NCI-H748 treated with DMSO at 0.1 percent for 48 hours (cell line): ENCODE measurements at regions not wholly inside any gene's neighbourhood (a gene's known extent, or its start where the extent isn't known, plus 50 kb on each side); places are given as distances from the start of the nearest gene placed in this dataset.
"Not testable (repeated sequence)": the region's sequence is repeated elsewhere in the genome, so short reads cannot be mapped to it uniquely, and the experiment has no call there.

ENCODE experiments used
- DNase-seq: peaks from one replicate; lab custom pipeline; 2025; lab: John Stamatoyannopoulos, UW

DNA sequence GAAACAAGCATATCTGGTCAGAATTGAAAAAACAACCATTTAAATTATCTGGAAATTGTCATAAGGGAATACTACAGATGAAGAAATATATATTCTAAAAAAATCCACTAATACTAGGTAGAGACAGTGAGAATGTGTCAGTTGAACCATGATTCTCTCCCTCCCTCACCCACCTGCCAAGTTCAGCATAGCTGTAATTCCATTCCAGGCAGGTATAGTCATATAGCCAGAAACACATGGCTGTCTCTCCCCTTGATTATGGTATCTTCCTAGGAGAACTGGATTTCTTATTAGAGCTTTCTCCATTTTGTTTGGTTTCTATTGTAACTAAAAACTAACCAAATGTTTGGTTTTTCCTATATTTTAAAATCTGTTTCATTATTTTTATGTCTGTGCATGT is 509.2 kb downstream of the CDH10 start:
- no peak for DNase-seq

DNA sequence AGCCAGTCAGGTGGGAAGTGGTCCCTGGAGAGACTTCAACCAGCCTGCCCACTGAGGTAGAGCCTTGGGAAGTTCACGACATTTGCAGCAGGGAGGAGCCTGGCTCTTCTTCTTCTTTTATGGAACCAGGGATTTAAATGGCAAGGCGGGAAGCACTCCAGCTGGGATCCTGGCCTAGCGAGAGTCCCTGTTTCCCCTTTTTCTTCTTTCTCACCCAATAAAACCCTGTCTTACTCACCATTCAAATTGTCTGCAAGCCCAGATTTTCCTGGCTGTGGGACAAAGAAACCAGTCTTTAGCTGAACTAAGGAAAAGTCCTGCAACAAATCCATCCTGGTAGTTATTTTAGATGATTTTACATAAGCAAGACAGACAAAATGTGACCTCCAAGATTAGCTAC is 503.7 kb downstream of the CDH10 start:
- no peak for DNase-seq

DNA sequence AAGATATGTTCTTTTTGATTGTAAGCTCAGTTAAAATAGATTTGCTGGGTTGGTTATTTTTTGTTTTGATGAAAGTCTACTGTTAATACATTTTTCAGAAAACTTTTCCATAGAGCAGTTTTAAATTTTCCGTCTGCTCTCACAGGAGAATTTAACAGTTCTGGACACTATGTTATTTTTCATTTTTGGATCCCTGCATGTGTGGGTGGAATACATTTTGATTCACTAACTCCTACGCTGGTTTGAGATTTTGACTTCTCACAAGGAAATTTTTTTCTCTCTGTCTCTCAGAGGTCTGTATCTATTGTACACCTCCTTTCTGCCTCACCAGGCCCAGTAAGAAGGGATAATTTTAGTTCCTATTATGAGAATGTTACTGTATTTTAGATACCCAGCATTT is 502.4 kb downstream of the CDH10 start:
- no peak for DNase-seq

DNA sequence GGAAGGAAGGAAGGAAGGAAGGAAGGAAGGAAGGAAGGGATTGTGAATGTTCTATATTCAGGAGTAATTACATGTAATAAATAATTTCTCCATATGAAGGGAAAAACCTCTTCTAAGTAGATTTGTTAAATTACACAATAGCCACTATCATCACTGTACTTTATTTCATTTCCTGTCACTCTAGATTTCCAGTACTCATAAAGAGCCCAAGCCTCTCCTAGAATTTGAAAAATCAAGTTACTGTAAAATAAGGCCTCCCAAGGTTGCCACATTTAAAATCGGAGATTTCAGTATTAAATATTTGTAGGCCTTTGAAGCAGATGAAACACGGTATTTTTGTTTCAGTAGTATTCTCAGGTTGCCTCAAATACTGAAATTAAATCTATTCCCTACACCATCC is 499.0 kb downstream of the CDH10 start:
- DNase-seq = no peak

DNA sequence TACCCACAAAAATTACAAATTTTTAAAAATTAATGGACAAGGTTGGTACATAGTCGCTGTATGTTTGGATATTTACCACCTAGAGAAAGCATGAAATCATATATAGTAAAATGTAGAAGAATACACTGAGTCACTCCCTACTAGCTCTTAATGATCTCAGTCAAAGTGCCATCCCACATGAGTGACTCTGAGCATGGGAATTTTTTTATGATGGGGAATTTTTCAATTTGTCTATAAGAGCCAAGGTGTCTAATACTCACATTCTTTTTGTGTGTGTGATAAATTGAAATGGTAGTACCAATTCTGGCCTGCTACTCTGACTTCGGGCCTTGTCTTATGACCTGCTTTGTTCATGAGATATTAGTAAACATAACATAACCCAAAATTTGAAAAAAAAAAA is 483.2 kb downstream of the CDH10 start:
- no peak for DNase-seq

DNA sequence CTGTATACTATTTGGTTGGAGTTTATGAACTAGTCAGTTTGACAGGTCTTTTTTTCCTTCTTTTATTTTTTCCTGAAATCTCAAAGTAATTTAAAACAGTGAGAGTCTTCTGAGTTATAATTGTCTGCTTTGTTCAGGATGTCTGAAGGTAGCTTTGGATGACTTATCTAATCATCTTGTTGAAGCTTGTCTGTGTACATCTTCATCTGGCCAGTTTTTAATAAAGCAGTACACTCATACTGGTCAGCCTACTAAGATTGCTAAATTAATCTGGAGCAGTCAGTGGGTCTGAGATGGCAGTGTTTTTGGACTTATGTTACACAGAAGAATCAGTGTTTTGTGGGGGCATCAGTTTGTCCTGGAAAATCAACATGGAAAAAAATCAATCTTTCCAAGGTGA is 482.4 kb downstream of the CDH10 start:
- no peak for DNase-seq

DNA sequence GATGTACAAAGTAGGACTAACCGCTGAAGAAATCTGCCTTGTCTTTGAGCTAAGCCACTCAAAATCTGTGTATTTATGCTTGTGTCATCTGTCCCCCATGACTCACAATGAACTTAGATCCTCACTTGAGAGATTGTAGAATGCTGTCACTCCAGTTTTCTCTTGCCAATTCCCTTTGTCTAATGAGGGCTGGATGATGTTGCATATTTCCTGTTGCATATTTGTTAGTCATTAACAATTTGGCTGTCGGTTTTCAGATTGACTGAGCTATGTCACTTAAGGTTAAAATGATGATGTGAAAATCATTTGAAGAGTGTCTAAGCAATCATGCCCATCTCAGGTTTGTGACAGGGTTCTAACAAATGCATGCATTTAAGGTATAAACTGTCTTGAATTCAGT is 481.7 kb downstream of the CDH10 start:
- no peak for DNase-seq

DNA sequence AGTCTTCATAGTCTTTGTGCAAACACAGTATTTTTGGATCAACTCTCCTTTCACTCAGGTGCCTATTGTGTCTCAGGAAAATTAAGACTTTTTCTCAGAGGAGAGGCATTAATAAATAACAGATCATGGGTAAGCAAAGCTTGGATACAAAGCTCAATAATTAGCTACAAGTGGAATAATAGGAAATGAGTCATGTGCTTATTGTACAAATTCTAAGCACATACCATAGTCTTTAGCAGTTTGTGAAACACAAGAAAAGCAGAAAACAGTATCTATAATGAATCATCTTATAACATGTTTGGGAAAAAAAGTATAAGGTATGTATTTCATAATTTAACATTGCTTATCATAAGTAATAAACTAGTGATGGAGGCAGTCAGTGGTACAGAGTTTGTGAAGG is 477.0 kb downstream of the CDH10 start:
- no peak for DNase-seq

DNA sequence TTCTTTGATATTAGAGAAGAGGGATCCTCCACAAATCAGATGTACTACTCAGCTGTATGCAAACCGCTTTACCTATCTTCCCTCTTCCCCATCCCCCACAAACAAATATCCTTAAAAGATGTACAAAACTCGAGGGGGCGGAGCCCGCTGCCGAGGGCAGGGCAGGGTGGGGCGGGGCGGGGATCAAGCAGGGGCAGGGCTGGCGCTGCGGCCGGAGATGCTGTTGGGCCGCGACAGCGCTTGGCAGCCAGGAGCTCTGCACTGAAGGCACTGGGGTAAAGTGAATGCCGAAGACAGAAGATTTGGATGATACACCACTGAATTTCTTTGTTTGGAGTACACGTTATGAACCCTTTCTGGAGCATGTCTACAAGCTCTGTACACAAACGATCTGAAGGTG is 474.8 kb downstream of the CDH10 start:
- no peak for DNase-seq

DNA sequence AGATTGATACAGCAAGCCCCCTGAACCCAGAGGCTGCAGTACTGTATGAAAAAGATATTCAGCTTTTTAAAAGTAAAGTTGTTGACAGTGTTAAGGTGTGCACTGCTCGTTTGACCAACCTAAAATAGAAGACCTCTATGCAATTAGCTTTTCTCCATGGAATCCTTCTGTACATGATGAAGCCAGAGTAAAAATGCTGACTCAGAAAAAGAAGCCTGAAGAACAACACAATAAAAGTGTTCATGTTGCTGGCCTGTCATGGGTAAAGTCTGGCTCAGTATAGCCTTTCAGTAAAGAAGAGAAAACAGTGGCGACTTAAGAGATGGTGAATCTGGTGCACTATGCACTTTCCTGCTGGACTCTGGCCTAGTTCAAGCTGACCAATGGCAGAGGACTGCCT is 473.8 kb downstream of the CDH10 start:
- not testable (repeated sequence) for DNase-seq

DNA sequence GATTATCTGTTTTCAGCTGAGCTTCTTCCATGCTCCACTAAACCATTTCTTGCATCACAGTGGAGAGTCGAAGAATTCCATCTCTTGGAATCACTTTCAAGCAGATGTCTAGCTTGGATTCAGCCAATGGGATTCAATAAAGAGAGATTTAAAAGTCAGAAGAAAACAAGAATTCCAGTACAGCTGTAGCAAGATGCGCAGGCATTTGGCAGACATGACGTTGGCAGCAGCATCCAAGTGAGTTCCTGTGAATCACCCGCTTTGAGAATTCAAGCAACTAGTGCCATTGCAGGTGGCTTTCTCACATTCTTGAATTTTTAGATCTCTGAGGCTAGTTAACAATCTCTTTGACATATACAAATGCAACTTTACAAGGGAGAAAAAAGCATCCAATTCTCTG is 467.0 kb downstream of the CDH10 start:
- DNase-seq = no peak

DNA sequence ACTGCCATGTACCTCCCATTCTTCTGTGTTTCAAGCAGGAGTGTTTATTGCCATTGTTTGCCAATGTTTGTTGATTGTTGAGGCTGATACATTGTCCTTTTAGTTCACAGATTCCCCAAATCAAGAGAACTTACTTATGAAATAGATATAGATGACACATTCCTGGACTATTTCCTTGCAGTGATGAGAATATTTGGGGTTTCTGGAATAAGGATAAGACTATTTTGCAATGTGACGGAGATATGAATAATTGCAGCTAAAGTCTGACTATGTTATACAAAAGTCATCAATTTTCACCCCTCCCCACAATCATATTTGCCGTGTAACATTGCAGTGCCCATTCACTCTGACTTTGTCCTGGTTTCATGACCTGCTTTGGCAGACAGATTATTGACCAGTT is 460.8 kb downstream of the CDH10 start:
- no peak for DNase-seq

DNA sequence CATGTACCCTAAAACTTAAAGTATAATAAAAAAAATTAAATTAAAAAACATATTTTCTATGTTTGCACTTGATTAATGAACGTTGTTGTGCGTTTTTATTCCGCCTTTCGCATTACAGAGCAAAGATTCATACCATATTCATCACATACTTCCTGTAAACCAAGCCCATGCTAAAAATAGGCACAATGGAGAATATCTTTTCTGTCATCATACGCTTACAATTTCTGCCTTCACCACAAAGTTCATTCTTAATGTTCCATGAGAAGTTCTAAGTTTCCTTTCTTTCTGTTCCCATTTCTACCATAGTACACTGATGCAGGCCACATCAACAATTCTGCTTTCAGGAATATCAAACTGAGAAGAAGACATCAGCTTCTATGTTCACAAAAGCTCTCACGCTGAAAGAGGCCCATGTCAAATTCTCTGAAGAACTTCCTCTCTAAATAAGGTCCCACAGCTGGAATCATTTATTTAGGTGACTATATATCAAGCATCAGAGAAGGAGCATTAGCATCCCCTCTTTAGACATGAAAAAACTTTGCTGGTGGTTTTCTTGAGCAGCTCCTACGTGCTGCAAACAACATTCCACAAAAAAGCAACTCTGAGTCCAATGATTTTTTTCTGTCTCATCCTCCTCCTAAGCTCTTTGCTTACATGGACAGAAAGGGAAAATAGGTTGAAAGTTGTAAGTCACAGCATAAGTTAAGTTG is 456.4 kb downstream of the CDH10 start:
- no peak for DNase-seq

DNA sequence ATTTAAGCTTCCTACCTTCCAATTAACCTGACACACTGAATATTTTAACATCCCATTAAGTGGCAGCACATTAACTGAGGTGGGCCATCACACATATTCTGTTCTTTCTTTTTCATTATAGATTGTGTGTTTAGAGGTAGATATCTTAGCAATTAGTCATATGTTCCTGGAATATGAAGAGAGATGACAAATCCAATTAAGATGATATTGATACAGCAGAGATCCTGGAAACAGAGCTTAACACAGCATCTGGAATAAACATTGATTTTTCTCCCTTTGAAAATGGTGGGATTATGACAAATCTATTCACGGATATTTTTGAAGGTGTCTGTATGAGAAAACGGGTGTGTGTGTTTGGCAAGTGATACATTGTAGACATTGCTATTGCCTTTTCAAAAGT is 448.0 kb downstream of the CDH10 start:
- no peak for DNase-seq

DNA sequence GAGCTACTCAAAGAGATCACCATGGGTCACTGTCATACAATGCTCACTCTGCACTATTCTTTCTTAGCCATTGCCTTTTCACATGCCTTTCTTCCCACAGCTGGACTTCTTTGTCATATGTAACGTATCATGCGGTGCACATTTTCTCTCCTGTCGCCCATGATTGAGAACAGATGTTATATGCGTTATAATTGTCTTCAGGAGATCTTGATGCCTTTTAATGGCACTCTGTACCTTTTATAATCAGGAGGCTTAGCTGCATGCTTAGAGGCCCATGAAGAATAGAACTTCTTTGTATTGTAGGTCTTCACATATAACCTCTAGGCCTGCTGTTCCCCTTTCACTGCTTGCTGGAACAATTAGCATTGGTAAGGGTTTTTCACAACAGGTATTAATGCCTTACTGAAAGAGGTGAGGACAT is 436.1 kb downstream of the CDH10 start:
- DNase-seq = peak; percentile 93

DNA sequence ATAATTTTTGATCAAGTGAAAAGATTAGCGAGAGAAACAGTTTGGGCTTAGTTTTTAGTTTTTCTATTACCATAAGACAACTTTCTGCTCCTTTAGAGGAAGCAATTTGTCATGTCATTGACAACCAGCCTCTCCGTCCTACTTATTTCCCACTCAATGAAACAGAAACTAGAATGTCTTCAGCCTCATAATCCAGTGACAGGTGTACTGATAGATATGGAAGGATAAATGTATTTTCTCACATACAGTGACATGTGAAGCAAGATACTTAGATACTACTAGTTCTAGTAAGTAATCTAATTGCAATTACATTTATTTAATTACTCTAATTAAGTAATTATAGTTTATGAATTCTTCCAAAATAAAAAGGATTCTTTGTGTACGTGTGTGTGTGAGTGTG is 429.7 kb downstream of the CDH10 start:
- DNase-seq = no peak

DNA sequence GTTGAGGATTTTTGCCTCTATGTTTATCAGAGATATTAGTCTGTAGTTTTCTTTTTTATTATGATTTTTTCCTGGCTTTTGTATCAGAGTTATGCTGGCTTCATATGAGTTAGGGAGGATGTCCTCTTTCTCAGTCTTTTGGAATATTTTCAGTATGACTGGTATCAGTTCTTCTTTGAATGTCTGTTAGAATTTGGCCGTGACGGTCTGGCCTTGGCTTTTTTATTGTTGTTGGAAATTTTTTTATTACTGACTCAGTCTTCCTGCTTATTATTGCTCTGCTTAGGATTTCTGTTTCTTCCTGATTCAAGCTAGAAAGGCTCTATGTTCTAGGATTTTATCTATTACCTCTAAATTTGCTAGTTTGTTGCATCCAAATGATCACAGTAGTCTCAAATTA is 421.9 kb downstream of the CDH10 start:
- no peak for DNase-seq

DNA sequence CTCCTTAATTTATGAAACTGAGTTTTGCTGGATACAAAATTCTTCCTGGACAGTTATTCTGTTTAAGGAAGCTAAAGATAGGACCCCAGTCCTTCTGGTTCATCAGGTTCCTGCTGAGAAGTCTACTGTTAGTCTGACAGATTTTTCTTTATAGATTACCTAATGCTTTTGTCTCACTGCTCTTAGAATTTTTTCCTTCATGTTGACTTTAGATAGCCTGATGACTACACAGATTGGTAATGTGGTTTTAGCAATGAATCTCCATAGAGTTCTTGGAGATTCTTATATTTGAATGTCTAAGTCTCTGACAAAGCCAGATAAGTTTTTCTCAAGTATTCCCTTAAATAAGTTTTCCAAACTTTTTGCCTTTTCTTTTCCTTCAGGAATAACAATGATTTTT is 419.7 kb downstream of the CDH10 start:
- no peak for DNase-seq

DNA sequence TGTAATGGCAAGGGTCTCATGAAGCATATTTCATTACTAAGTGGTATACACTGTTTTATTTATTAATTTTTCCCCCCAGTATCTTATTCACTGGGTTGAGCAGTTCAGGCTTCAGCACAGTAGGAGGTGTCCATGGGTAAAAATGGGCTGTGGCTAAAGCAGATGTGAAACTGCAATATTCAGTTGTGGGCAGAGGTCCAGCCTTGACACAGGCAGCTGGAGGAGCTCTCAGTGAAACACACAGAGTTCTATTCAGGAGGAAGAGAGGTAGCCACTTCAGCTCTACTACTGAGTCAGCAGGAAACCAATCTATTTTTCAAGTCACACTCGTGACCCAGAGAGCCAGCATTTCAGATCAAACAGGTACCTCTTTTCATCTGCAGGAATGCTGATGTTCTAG is 418.3 kb downstream of the CDH10 start:
- no peak for DNase-seq

DNA sequence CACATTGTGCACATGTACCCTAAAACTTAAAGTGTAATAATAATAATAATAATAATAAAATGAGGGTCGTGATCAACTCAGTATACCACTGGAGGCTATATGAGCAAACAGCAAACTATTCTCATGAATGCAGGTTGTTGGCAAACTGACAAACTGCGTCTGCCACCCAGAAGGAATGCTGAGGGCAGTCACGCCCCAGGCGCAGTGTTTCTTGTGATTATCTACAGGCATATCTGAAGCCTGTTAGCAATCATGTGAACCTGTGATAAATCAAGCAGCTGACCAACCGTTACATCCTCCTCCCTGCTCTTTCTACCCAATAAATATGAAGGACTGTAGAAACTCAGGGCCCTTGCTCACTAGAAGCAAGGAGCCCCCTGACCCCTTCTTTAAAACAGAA is 416.9 kb downstream of the CDH10 start:
- DNase-seq = not testable (repeated sequence)

DNA sequence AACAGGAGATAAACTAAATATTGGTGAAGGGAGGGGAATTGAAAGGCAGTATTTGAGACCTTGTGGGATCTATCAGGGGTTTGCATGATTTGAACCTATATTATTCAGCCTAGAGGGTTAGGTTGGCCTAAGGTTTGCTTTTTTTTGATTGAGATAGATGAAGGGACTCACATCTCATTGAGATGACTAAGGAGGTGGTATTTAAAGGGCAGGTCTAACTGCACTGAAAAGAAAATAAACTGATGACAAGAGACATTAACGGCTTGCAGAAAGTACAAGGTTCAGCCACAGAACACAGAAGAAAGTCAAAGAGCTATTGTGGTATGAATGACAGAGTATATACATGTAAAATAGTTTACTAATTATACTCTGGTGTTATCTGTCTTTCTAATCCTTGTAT is 412.7 kb downstream of the CDH10 start:
- no peak for DNase-seq

DNA sequence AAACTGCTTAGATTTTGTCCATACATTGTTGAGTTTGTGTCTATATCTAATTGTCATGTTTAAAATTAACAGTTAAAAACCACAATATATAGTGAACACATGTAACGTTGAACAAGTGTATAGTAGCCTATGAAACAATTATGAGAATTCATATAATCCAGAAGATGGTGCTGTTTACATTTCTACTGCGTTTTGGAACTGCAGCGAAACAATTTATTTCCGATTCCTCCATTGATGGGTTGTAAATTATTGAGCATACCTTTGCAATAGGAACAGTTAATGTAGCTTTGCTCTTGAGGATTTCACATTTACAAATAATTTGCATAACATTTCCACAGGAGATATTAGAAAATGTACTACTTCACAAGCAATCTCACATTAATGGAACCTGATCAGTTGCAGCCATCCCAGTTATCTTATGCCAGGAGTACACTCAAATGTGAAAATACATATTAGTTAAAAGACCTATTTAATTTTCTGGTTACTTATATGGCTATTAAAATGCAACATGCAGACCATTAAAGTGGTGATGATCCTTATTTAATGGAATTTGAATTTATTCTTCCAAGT is 411.8 kb downstream of the CDH10 start:
- DNase-seq = peak; percentile 74

DNA sequence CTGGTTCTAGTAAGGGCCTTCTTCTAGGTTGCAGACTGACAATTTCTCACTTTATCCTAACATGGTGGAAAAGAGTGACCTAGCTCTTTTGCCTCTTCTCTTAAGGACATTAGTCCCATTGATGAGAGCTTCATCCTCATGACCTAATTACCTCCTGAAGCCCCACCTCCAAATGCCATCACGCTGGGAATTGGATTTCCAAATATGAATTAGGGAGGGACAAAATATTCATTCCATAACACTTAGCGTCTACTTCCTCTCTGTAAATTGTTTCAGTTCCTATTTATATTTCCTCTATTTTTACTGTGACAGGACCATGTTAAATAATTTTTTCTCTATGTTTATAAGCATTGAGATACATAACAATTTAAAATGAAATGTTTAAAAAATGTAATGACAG is 408.8 kb downstream of the CDH10 start:
- DNase-seq = no peak

DNA sequence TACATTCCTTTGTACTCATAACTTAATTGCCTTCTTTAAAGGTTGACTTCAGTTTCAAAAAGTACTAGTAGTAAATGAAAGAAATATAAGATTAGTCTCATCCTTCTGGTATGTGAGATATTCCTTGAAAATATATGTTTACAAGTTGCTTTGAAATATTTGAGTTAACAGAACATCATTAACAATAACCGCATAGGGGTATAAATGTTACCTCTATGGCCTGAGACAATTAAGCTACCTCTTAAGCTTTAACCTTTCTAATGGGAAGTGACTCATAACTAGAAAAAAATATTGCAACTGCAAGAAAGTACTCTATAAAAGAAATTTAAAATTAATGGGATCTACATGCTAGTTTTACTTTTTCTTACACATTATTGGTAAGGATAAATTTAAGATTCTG is 399.0 kb downstream of the CDH10 start:
- no peak for DNase-seq
